ENCODE measurements at regions not wholly inside any gene's neighbourhood (a gene's known extent, or its start where the extent isn't known, plus 50 kb on each side); places are given as distances from the start of the nearest gene placed in this dataset.
"Not testable (repeated sequence)": the region's sequence is repeated elsewhere in the genome, so short reads cannot be mapped to it uniquely, and the experiment has no call there.

GRCh38 chr3:655824-656223 is 437.0 kb upstream of the CNTN6 start:
- no peak for DNase-seq (ENCODE audit: low read depth in 2 of 2)

- no peak for DNase-seq (ENCODE audit: low read depth in 2 of 2)
Observed at GRCh38 chr3:661356-661755, 431.5 kb upstream of the CNTN6 start.

GRCh38 chr3:674116-674515 is 418.7 kb upstream of the CNTN6 start:
- no peak for DNase-seq (ENCODE audit: low read depth in 2 of 2)

GRCh38 chr3:675846-676245 is 417.0 kb upstream of the CNTN6 start:
- DNase-seq (ENCODE audit: low read depth in 2 of 2) = no peak

GRCh38 chr3:683770-684169 is 409.1 kb upstream of the CNTN6 start:
- no peak for DNase-seq (ENCODE audit: low read depth in 2 of 2)

- DNase-seq (ENCODE audit: low read depth in 2 of 2) = no peak
Observed at GRCh38 chr3:690770-691169, 402.1 kb upstream of the CNTN6 start.

- DNase-seq (ENCODE audit: low read depth in 2 of 2) = no peak
Observed at GRCh38 chr3:700514-700913, 392.3 kb upstream of the CNTN6 start.

GRCh38 chr3:707041-707440 is 385.8 kb upstream of the CNTN6 start:
- no peak for DNase-seq (ENCODE audit: low read depth in 2 of 2)

- DNase-seq (ENCODE audit: low read depth in 2 of 2) = no peak
Observed at GRCh38 chr3:713006-713621, 379.7 kb upstream of the CNTN6 start.

- no peak for DNase-seq (ENCODE audit: low read depth in 2 of 2)
Observed at GRCh38 chr3:713947-714620, 378.7 kb upstream of the CNTN6 start.

GRCh38 chr3:721086-721485 is 371.7 kb upstream of the CNTN6 start:
- DNase-seq (ENCODE audit: low read depth in 2 of 2) = no peak

- no peak for DNase-seq (ENCODE audit: low read depth in 2 of 2)
Observed at GRCh38 chr3:732326-732928, 360.4 kb upstream of the CNTN6 start.

- DNase-seq (ENCODE audit: low read depth in 2 of 2) = no peak
Observed at GRCh38 chr3:733313-733712, 359.5 kb upstream of the CNTN6 start.

- DNase-seq (ENCODE audit: low read depth in 2 of 2) = no peak
Observed at GRCh38 chr3:757711-758110, 335.1 kb upstream of the CNTN6 start.

- no peak for DNase-seq (ENCODE audit: low read depth in 2 of 2)
Observed at GRCh38 chr3:759106-759505, 333.7 kb upstream of the CNTN6 start.

GRCh38 chr3:773433-773832 is 319.4 kb upstream of the CNTN6 start:
- DNase-seq (ENCODE audit: low read depth in 2 of 2) = not testable (repeated sequence)

- DNase-seq (ENCODE audit: low read depth in 2 of 2) = no peak
Observed at GRCh38 chr3:775178-775880, 317.5 kb upstream of the CNTN6 start.

GRCh38 chr3:780505-780904 is 312.3 kb upstream of the CNTN6 start:
- no peak for DNase-seq (ENCODE audit: low read depth in 2 of 2)

- no peak for DNase-seq (ENCODE audit: low read depth in 2 of 2)
Observed at GRCh38 chr3:791442-791841, 301.4 kb upstream of the CNTN6 start.

- DNase-seq (ENCODE audit: low read depth in 2 of 2) = no peak
Observed at GRCh38 chr3:792630-793029, 300.2 kb upstream of the CNTN6 start.

- no peak for DNase-seq (ENCODE audit: low read depth in 2 of 2)
Observed at GRCh38 chr3:804211-804610, 288.6 kb upstream of the CNTN6 start.

GRCh38 chr3:805326-805725 is 287.5 kb upstream of the CNTN6 start:
- DNase-seq (ENCODE audit: low read depth in 2 of 2) = no peak

GRCh38 chr3:806006-806405 is 286.8 kb upstream of the CNTN6 start:
- DNase-seq (ENCODE audit: low read depth in 2 of 2) = no peak
